H9 (cell line): ENCODE measurements at regions not wholly inside any gene's neighbourhood (a gene's known extent, or its start where the extent isn't known, plus 50 kb on each side); places are given as distances from the start of the nearest gene placed in this dataset.

Source experiments
- DNase-seq: peaks from one replicate; pipeline ENCODE4 v3.0.0-alpha.2; 2017
- H2AFZ ChIP-seq: one replicate; pipeline ENCODE4 v1.6.1; 2013; ENCODE audit warnings: mild to moderate bottlenecking, low read length, control low read depth, moderate library complexity
- H2AK5ac ChIP-seq: 2 replicates; pipeline ENCODE4 v1.6.1; 2013; ENCODE audit warnings: low read length, control low read depth, mixed read lengths; ENCODE audit not compliant: insufficient read length
- H2BK120ac ChIP-seq: one replicate; pipeline ENCODE4 v1.6.1; 2013; ENCODE audit warnings: low read depth, mild to moderate bottlenecking, low read length, control low read depth, inconsistent platforms; ENCODE audit not compliant: poor library complexity, severe bottlenecking
- H2BK12ac ChIP-seq: 2 replicates; pipeline ENCODE4 v1.6.1; 2013; ENCODE audit warnings: low read length, control low read depth, mixed read lengths, low read depth; ENCODE audit not compliant: insufficient read length
- H2BK15ac ChIP-seq: 2 replicates; pipeline ENCODE4 v1.6.1; 2013; ENCODE audit warnings: low read depth, low read length, control low read depth
- H2BK20ac ChIP-seq: one replicate; pipeline ENCODE4 v1.6.1; 2013; ENCODE audit warnings: low read depth, mild to moderate bottlenecking, low read length, control low read depth, inconsistent platforms; ENCODE audit not compliant: poor library complexity, severe bottlenecking
- H2BK5ac ChIP-seq: 2 replicates; pipeline ENCODE4 v1.6.1; 2013; ENCODE audit warnings: low read length, control low read depth, mixed read lengths; ENCODE audit not compliant: insufficient read length
- H3K14ac ChIP-seq: 2 replicates; pipeline ENCODE4 v1.6.1; 2013; ENCODE audit warnings: low read length, control low read depth; ENCODE audit not compliant: insufficient read depth
- H3K18ac ChIP-seq: 2 replicates; pipeline ENCODE4 v1.6.1; 2013; ENCODE audit warnings: low read depth, mild to moderate bottlenecking, mixed read lengths, low read length, control low read depth; ENCODE audit not compliant: insufficient read length
- H3K23ac ChIP-seq: 2 replicates; pipeline ENCODE4 v1.6.1; 2013; ENCODE audit warnings: low read length, control low read depth, mixed read lengths, low read depth; ENCODE audit not compliant: insufficient read length
- H3K23me2 ChIP-seq: 2 replicates; pipeline ENCODE4 v1.6.1; 2013; ENCODE audit warnings: low read depth, mild to moderate bottlenecking, mixed read lengths, low read length, control low read depth; ENCODE audit not compliant: insufficient read length, poor library complexity, severe bottlenecking
- H3K27ac ChIP-seq: 2 replicates; pipeline ENCODE4 v1.5.1; 2013; ENCODE audit warnings: low read length, control low read depth, mixed read lengths, low read depth; ENCODE audit not compliant: insufficient read length
- H3K27me3 ChIP-seq: 2 replicates; pipeline ENCODE4 v1.6.1; 2013; ENCODE audit warnings: low read length, control low read depth, inconsistent platforms; ENCODE audit not compliant: insufficient read depth
- H3K4ac ChIP-seq: 2 replicates; pipeline ENCODE4 v1.6.1; 2013; ENCODE audit warnings: low read depth, mild to moderate bottlenecking, control low read depth, inconsistent platforms, low read length, moderate library complexity
- H3K4me1 ChIP-seq: 2 replicates; pipeline ENCODE4 v1.6.1; 2013; ENCODE audit warnings: low read length, control low read depth, inconsistent platforms; ENCODE audit not compliant: insufficient read depth
- H3K4me2 ChIP-seq: 2 replicates; pipeline ENCODE4 v1.6.1; 2013; ENCODE audit warnings: low read length, control low read depth, mixed read lengths; ENCODE audit not compliant: insufficient read length, insufficient read depth
- H3K56ac ChIP-seq: 2 replicates; pipeline ENCODE4 v1.6.1; 2013; ENCODE audit warnings: low read depth, mild to moderate bottlenecking, mixed read lengths, low read length, control low read depth; ENCODE audit not compliant: insufficient read length
- H3K79me1 ChIP-seq: 2 replicates; pipeline ENCODE4 v1.6.1; 2013; ENCODE audit warnings: low read depth, mild to moderate bottlenecking, moderate library complexity, low read length, control low read depth, inconsistent platforms; ENCODE audit not compliant: insufficient read depth, poor library complexity, severe bottlenecking
- H3K79me2 ChIP-seq: 2 replicates; pipeline ENCODE4 v1.6.1; 2013; ENCODE audit warnings: low read length, control low read depth, inconsistent platforms; ENCODE audit not compliant: insufficient read depth
- H3K9ac ChIP-seq: 2 replicates; pipeline ENCODE4 v1.6.1; 2013; ENCODE audit warnings: low read length, control low read depth, mixed read lengths; ENCODE audit not compliant: insufficient read length; ENCODE audit errors: extremely low read depth
- H3K9me3 ChIP-seq: one replicate; pipeline ENCODE4 v1.6.1; 2013; ENCODE audit warnings: low read depth, low read length, inconsistent platforms; ENCODE audit not compliant: control insufficient read depth
- H3T11ph ChIP-seq: one replicate; pipeline ENCODE4 v1.6.1; 2013; ENCODE audit warnings: mild to moderate bottlenecking, low read length, control low read depth, inconsistent platforms
- H4K20me1 ChIP-seq: one replicate; pipeline ENCODE4 v1.6.1; 2013; ENCODE audit not compliant: control insufficient read depth, insufficient read length, insufficient read depth
- H4K5ac ChIP-seq: 2 replicates; pipeline ENCODE4 v1.6.1; 2013; ENCODE audit warnings: low read depth, mild to moderate bottlenecking, mixed read lengths, low read length, control low read depth; ENCODE audit not compliant: insufficient read length
- H4K8ac ChIP-seq: replicated peaks from 2 replicates; pipeline ENCODE4 v1.6.1; 2013; ENCODE audit warnings: low read length, control low read depth, mixed read lengths, low read depth; ENCODE audit not compliant: insufficient read length
- H4K91ac ChIP-seq: 2 replicates; pipeline ENCODE4 v1.6.1; 2013; ENCODE audit warnings: low read depth, mild to moderate bottlenecking, moderate library complexity, mixed read lengths, low read length, control low read depth; ENCODE audit not compliant: insufficient read length
- H3K27ac Mint-ChIP-seq, 3 experiments: 2 replicates in 2 of 3; 3 replicates in 1 of 3; pipeline ENCODE4 v1.8.0; 2020 to 2021; ENCODE audit warnings: mixed read lengths in 3 of 3, mild to moderate bottlenecking in 1 of 3, moderate library complexity in 1 of 3
- H3K27me3 Mint-ChIP-seq: 2 replicates; pipeline ENCODE4 v1.8.0; 2021; ENCODE audit warnings: low read depth, mild to moderate bottlenecking, moderate library complexity, mixed read lengths
- H3K36me3 Mint-ChIP-seq, 3 experiments: 2 replicates in 2 of 3; 3 replicates in 1 of 3; pipeline ENCODE4 v1.8.0; 2020 to 2021; ENCODE audit warnings: low read depth in 3 of 3, mixed read lengths in 3 of 3; ENCODE audit not compliant: insufficient read depth in 1 of 3
- H3K4me1 Mint-ChIP-seq, 2 experiments: 2 replicates each; pipeline ENCODE4 v1.8.0; 2020; ENCODE audit warnings: mixed read lengths in 2 of 2
- H3K4me3 Mint-ChIP-seq, 2 experiments: 2 replicates in 1 of 2; 3 replicates in 1 of 2; pipeline ENCODE4 v1.8.0; 2020 to 2021; ENCODE audit warnings: mild to moderate bottlenecking in 2 of 2, mixed read lengths in 2 of 2, moderate library complexity in 1 of 2
- H3K9me3 Mint-ChIP-seq, 2 experiments: 2 replicates in 1 of 2; 3 replicates in 1 of 2; pipeline ENCODE4 v1.8.0; 2020; ENCODE audit warnings: mild to moderate bottlenecking in 2 of 2, mixed read lengths in 2 of 2, moderate library complexity in 1 of 2
- WGBS: extraction: QIAGEN DNeasy Blood & Tissue Kit; methylation state at CpG from one replicate; pipeline ENCODE4 v1.1.7; 2013; ENCODE audit warnings: missing lambda C conversion rate, low lambda C conversion rate, mixed read lengths; ENCODE audit not compliant: insufficient read length; ENCODE audit errors: extremely low coverage; 5-methylcytosine and 5-hydroxymethylcytosine counted together
- TF ChIP-seq, protein P1 (sequence below): fragments of 200-600 bp; sonication (generic); conservative IDR thresholded peaks from 3 replicates; pipeline ENCODE4 v1.8.0; 2021; ENCODE audit warnings: antibody characterized with exemption, mild to moderate bottlenecking

DNA sequence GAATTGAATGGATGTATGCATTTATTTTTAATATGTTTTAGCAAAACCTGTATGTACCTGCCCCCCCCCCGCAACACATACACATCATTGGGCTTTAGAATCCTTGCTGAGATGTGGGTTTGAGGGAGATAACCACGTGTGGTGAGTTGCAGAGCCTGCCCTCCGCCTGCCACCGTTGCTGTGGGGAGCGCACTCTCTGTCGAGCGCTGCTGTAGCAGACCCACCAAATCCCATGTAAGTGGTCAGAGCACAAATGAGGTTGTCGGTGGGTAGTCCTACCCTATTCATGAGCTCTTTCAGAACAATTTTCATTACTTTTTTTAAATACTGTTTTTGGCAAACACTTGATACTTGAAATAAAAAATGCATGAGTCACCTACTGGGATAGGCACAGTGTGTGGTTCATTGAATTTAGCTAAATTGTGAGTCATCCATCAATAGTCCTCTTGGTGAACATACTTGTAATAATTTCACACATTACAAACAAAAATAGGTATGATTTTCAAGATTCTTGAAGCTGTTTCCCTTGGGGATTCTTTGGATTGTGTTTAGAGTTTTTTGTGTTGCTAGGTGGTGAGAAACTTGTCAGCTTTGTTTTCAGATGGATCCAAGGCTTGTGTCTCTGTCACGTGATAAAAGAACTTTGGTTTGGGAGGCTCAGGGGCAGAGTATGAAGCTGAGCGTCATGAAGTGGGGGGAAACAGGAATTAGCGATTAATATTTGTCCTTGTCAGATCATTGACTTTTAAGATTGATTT, 107.6 kb downstream of the PTCSC3 start:
- Histone ChIP-seq H4K20me1 (no peaks in the 10 kb centered on the region), H3K9me3 (no peaks in the 10 kb centered on the region), H3K4me2 (no peak overlapping the region), H2AFZ (no peak overlapping the region), H3K23me2 (no peaks in the 10 kb centered on the region), H4K8ac (no peak overlapping the region), H3K27me3 (no peaks in the 10 kb centered on the region), H4K5ac (no peak overlapping the region), H2BK5ac (no peak overlapping the region), H3K27ac (no peak overlapping the region), H4K91ac (no peak overlapping the region), H3K9ac (no peak overlapping the region), H3K4ac (no peak overlapping the region), H2BK12ac (no peak overlapping the region), H2BK120ac (no peak overlapping the region), H3K79me1 (no peaks in the 10 kb centered on the region), H2AK5ac (no peak overlapping the region), H3K23ac (no peak overlapping the region), H3K79me2 (no peaks in the 10 kb centered on the region), H3K56ac (no peak overlapping the region), H3T11ph (no peak overlapping the region), H3K18ac (no peak overlapping the region), H2BK20ac (no peak overlapping the region), H2BK15ac (no peak overlapping the region), H3K4me1 (peaks cover 3% of the 10 kb centered on the region; the same call in 1 of the 2 replicates), H3K14ac (no peak overlapping the region)
- H3K9me3 Mint-ChIP-seq: no peaks in the 10 kb centered on the region
- WGBS: no CpG with 5 or more reads among the region's 11 CpGs
- TF ChIP-seq, protein P1, sequence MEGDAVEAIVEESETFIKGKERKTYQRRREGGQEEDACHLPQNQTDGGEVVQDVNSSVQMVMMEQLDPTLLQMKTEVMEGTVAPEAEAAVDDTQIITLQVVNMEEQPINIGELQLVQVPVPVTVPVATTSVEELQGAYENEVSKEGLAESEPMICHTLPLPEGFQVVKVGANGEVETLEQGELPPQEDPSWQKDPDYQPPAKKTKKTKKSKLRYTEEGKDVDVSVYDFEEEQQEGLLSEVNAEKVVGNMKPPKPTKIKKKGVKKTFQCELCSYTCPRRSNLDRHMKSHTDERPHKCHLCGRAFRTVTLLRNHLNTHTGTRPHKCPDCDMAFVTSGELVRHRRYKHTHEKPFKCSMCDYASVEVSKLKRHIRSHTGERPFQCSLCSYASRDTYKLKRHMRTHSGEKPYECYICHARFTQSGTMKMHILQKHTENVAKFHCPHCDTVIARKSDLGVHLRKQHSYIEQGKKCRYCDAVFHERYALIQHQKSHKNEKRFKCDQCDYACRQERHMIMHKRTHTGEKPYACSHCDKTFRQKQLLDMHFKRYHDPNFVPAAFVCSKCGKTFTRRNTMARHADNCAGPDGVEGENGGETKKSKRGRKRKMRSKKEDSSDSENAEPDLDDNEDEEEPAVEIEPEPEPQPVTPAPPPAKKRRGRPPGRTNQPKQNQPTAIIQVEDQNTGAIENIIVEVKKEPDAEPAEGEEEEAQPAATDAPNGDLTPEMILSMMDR: no peak
- no peaks in the 10 kb centered on the region for H3K36me3 Mint-ChIP-seq
- H3K4me1 Mint-ChIP-seq: peaks cover 4% of the 10 kb centered on the region in 2 experiments
- no peak for DNase-seq
- peaks cover 2% of the 10 kb centered on the region for H3K27me3 Mint-ChIP-seq
- H3K4me3 Mint-ChIP-seq: no peak overlapping the region; a peak in 1 of 5 replicates
- no peak overlapping the region for H3K27ac Mint-ChIP-seq
